Neural cell (in vitro differentiated cells): ENCODE measurements at regions not wholly inside any gene's neighbourhood (a gene's known extent, or its start where the extent isn't known, plus 50 kb on each side); places are given as distances from the start of the nearest gene placed in this dataset.
"Not testable (repeated sequence)": the region's sequence is repeated elsewhere in the genome, so short reads cannot be mapped to it uniquely, and the experiment has no call there.

Source experiments
- H2AFZ ChIP-seq: fragments of 200-600, 300-800 bp; sonication (generic), shearing (Covaris generic); 2 replicates; pipeline ENCODE4 v1.6.0; 2014; ENCODE audit warnings: low read depth, mild to moderate bottlenecking, antibody characterized with exemption, low read length, moderate library complexity
- H3F3A ChIP-seq: fragments of 200-600 bp; shearing (Covaris generic); 2 replicates; pipeline ENCODE4 v1.6.1; 2016; ENCODE audit warnings: mild to moderate bottlenecking, moderate library complexity, mixed read lengths, antibody characterized with exemption, low read length; ENCODE audit not compliant: insufficient read depth, poor library complexity, severe bottlenecking
- H3K27ac ChIP-seq: fragments of 200-600, 300-800 bp; sonication (generic), shearing (Covaris generic); 2 replicates; pipeline ENCODE4 v1.5.1; 2014; ENCODE audit warnings: mild to moderate bottlenecking, low read length, moderate library complexity
- H3K27me3 ChIP-seq: fragments of 300-800, 200-600 bp; sonication (generic), shearing (Covaris generic); 2 replicates; pipeline ENCODE4 v1.6.0; 2014; ENCODE audit warnings: mild to moderate bottlenecking, low read depth, low read length, moderate library complexity; ENCODE audit not compliant: insufficient read depth
- H3K36me3 ChIP-seq: fragments of 300-800, 200-600 bp; sonication (generic), shearing (Covaris generic); 2 replicates; pipeline ENCODE4 v1.5.1; 2014; ENCODE audit warnings: mild to moderate bottlenecking, antibody characterized with exemption, low read length, moderate library complexity; ENCODE audit not compliant: insufficient read depth
- H3K4me2 ChIP-seq: fragments of 300-800, 200-600 bp; sonication (generic), shearing (Covaris generic); 2 replicates; pipeline ENCODE4 v1.6.0; 2014; ENCODE audit warnings: mild to moderate bottlenecking, low read length
- H3K4me3 ChIP-seq: fragments of 300-800, 200-600 bp; sonication (generic), shearing (Covaris generic); 2 replicates; pipeline ENCODE4 v1.5.1; 2014; ENCODE audit warnings: mild to moderate bottlenecking, low read length, moderate library complexity
- H3K79me2 ChIP-seq: fragments of 200-600 bp; shearing (Covaris generic); replicated peaks from 2 replicates; pipeline ENCODE4 v1.6.0; 2014; ENCODE audit warnings: mild to moderate bottlenecking, low read length, moderate library complexity; ENCODE audit not compliant: insufficient read depth
- H3K9ac ChIP-seq: fragments of 300-800, 200-600 bp; sonication (generic), shearing (Covaris generic); 2 replicates; pipeline ENCODE4 v1.6.1; 2016; ENCODE audit warnings: mild to moderate bottlenecking, low read length, mixed read lengths
- H3K9me2 ChIP-seq: fragments of 200-600 bp; shearing (Covaris generic); 2 replicates; pipeline ENCODE4 v1.6.1; 2016; ENCODE audit warnings: mild to moderate bottlenecking, low read length, mixed read lengths; ENCODE audit not compliant: insufficient read depth
- H3K9me3 ChIP-seq: fragments of 200-600, 300-800 bp; sonication (generic), shearing (Covaris generic); 2 replicates; pipeline ENCODE4 v1.6.1; 2016; ENCODE audit warnings: mild to moderate bottlenecking, mixed run types, low read length, moderate library complexity, mixed read lengths
- H4K20me1 ChIP-seq: fragments of 200-600 bp; shearing (Covaris generic); 2 replicates; pipeline ENCODE4 v1.6.1; 2016; ENCODE audit warnings: mild to moderate bottlenecking, mixed run types; ENCODE audit not compliant: insufficient read depth
- CTCF ChIP-seq: fragments of 450-650 bp; IDR thresholded peaks from 2 replicates; pipeline ENCODE4 v1.5.1; 2014; ENCODE audit warnings: antibody characterized with exemption, mild to moderate bottlenecking, moderate library complexity; ENCODE audit not compliant: poor library complexity, severe bottlenecking
- EP300 ChIP-seq: fragments of 450-650 bp; conservative IDR thresholded peaks from 2 replicates; pipeline ENCODE4 v1.6.1; 2014; ENCODE audit warnings: antibody characterized with exemption, mild to moderate bottlenecking, moderate library complexity; ENCODE audit not compliant: poor library complexity, severe bottlenecking
- EZH2 ChIP-seq: fragments of 200-600, 300-800 bp; shearing (Covaris generic), sonication (generic); IDR thresholded peaks from 2 replicates; pipeline ENCODE4 v1.6.1; 2014; ENCODE audit warnings: antibody characterized with exemption, low read length, borderline replicate concordance, mild to moderate bottlenecking; ENCODE audit not compliant: insufficient read depth, poor library complexity, severe bottlenecking
- MXI1 ChIP-seq: fragments of 450-650 bp; conservative IDR thresholded peaks from 2 replicates; pipeline ENCODE4 v1.6.1; 2014; ENCODE audit warnings: antibody characterized with exemption, mild to moderate bottlenecking; ENCODE audit not compliant: poor library complexity, severe bottlenecking
- POLR2AphosphoS5 ChIP-seq: IDR thresholded peaks from 2 replicates; pipeline ENCODE4 v1.6.1; 2012
- RAD21 ChIP-seq: fragments of 450-650 bp; conservative IDR thresholded peaks from 2 replicates; pipeline ENCODE4 v1.6.1; 2014; ENCODE audit warnings: antibody characterized with exemption, mild to moderate bottlenecking, moderate library complexity
- REST ChIP-seq: IDR thresholded peaks from 2 replicates; pipeline ENCODE4 v1.6.1; 2012; ENCODE audit warnings: borderline replicate concordance
- SMC3 ChIP-seq: fragments of 450-650 bp; conservative IDR thresholded peaks from 2 replicates; pipeline ENCODE4 v1.6.1; 2014; ENCODE audit warnings: antibody characterized with exemption, mild to moderate bottlenecking, moderate library complexity; ENCODE audit not compliant: poor library complexity
- TAF1 ChIP-seq: IDR thresholded peaks from 2 replicates; pipeline ENCODE4 v1.6.1; 2012; ENCODE audit warnings: low read depth

GRCh38 chr11:29224739-29225384, 792.0 kb downstream of the KCNA4 start:
- no peak overlapping the region for H3K9ac ChIP-seq
- H3K27ac ChIP-seq = no peak overlapping the region
- no peaks in the 10 kb centered on the region for H4K20me1 ChIP-seq
- H3K27me3 ChIP-seq = no peaks in the 10 kb centered on the region
- H3K9me2 ChIP-seq = no peaks in the 10 kb centered on the region
- no peaks in the 10 kb centered on the region for H3K79me2 ChIP-seq
- no peak overlapping the region for H3K4me2 ChIP-seq
- no peaks in the 10 kb centered on the region for H3K9me3 ChIP-seq
- no peak overlapping the region for H3K4me3 ChIP-seq
- no peak for TF ChIP-seq REST
- TF ChIP-seq CTCF = no peak
- no peak for TF ChIP-seq MXI1
- no peak for TF ChIP-seq EZH2
- no peak for TF ChIP-seq POLR2AphosphoS5
- TF ChIP-seq RAD21 = no peak
- TF ChIP-seq EP300 = no peak
- TF ChIP-seq TAF1 = no peak
- no peak for TF ChIP-seq SMC3
- no peaks in the 10 kb centered on the region for H3F3A ChIP-seq
- no peak overlapping the region for H2AFZ ChIP-seq
- no peaks in the 10 kb centered on the region for H3K36me3 ChIP-seq

- not testable (repeated sequence) for H4K20me1 ChIP-seq, H3K4me2 ChIP-seq, H3F3A ChIP-seq, H3K4me3 ChIP-seq, H3K27ac ChIP-seq, H3K79me2 ChIP-seq, H3K27me3 ChIP-seq, H3K9me3 ChIP-seq, H3K9me2 ChIP-seq, H3K9ac ChIP-seq, H3K36me3 ChIP-seq, H2AFZ ChIP-seq
Observed at GRCh38 chr11:29219531-29219930, 797.3 kb downstream of the KCNA4 start.

GRCh38 chr11:29217901-29218300, 798.9 kb downstream of the KCNA4 start:
- H3K27ac ChIP-seq = no peak overlapping the region
- H3K4me3 ChIP-seq = no peak overlapping the region

More at GRCh38 chr11:29217901-29218300, 798.9 kb downstream of the KCNA4 start:
- Histone ChIP-seq H3K9me3 (no peaks in the 10 kb centered on the region), H4K20me1 (no peaks in the 10 kb centered on the region), H3K9me2 (no peaks in the 10 kb centered on the region), H3K9ac (no peak overlapping the region), H3K36me3 (no peaks in the 10 kb centered on the region), H2AFZ (no peak overlapping the region), H3F3A (no peaks in the 10 kb centered on the region), H3K79me2 (no peaks in the 10 kb centered on the region), H3K27me3 (no peaks in the 10 kb centered on the region), H3K4me2 (no peak overlapping the region)
- no peak for TF ChIP-seq POLR2AphosphoS5
- no peak for TF ChIP-seq EZH2
- no peak for TF ChIP-seq RAD21
- TF ChIP-seq EP300 = no peak
- no peak for TF ChIP-seq REST
- no peak for TF ChIP-seq CTCF
- no peak for TF ChIP-seq TAF1
- no peak for TF ChIP-seq MXI1
- TF ChIP-seq SMC3 = no peak
